ENCODE measurements at regions not wholly inside any gene's neighbourhood (a gene's known extent, or its start where the extent isn't known, plus 50 kb on each side); places are given as distances from the start of the nearest gene placed in this dataset.

GRCh38 chr5:60274747-60275146 is 381.2 kb upstream of the PDE4D start:
- no peaks in the 10 kb centered on the region for H3K4me1 ChIP-seq (ENCODE audit: control insufficient read depth, insufficient read depth, low read length)
- H3K79me1 ChIP-seq (ENCODE audit: low read depth in 1 of 2, low read length in 2 of 2), result no peaks in the 10 kb centered on the region
- no peak overlapping the region for H3K23ac ChIP-seq (ENCODE audit: low read depth, low read length)
- no peak overlapping the region for H3K4me2 ChIP-seq (ENCODE audit: low read depth, low read length)
- no peak overlapping the region for H2BK120ac ChIP-seq (ENCODE audit: low read depth, low read length)
- H3K36me3 ChIP-seq (ENCODE audit: control insufficient read depth, insufficient read depth, low read length), result no peaks in the 10 kb centered on the region
- no peak overlapping the region for H3K4me3 ChIP-seq (ENCODE audit: insufficient read depth, low read depth, low read length)
- dilution Hi-C loops (cut with HindIII; ENCODE audit: low sequenced_read_pairs, unreplicated experiment), result no loop called here
- no peak overlapping the region for H2BK15ac ChIP-seq (ENCODE audit: low read depth, low read length)
- no peaks in the 10 kb centered on the region for H3K9me3 ChIP-seq (ENCODE audit: control insufficient read depth, insufficient read depth, low read length)
- no peak for DNase-seq
- H3K18ac ChIP-seq (ENCODE audit: low read depth, low read length), result no peak overlapping the region
- no peak for ATAC-seq (ENCODE audit: low read depth)
- TF ChIP-seq MAFK (IDR thresholded peaks at IDR 0.05; ENCODE audit: low read depth, low read length) (no peak), CEBPB (IDR thresholded peaks at IDR 0.05; ENCODE audit: low read depth, low read length) (no peak), NFE2L2 (IDR thresholded peaks at IDR 0.05; ENCODE audit: low read depth, low read length) (no peak), USF2 (IDR thresholded peaks at IDR 0.05; ENCODE audit: low read depth, low read length) (no peak), POLR2A (IDR thresholded peaks at IDR 0.05; ENCODE audit: low read depth, low read length) (no peak)
- H4K8ac ChIP-seq (ENCODE audit: low read depth in 2 of 2, low read length in 2 of 2), result no peak overlapping the region
- H2AK5ac ChIP-seq (ENCODE audit: low read depth, low read length), result no peak overlapping the region
- no peak overlapping the region for H2AFZ ChIP-seq (replicated peaks; ENCODE audit: low read length, poor library complexity)
- no peak overlapping the region for H2AK9ac ChIP-seq (replicated peaks; ENCODE audit: low read depth, low read length, poor library complexity)
- no TSS peak for BruUV-seq (replicated peaks)
- no peak overlapping the region for H2BK20ac ChIP-seq (ENCODE audit: low read depth, low read length)
- no peak overlapping the region for H3K27ac ChIP-seq (ENCODE audit: insufficient read depth, low read length)
- CTCF ChIA-PET, result no interaction called here
- no peak overlapping the region for H3K9ac ChIP-seq (ENCODE audit: low read depth, low read length)
- no peak overlapping the region for H2BK5ac ChIP-seq (ENCODE audit: low read depth, low read length, poor library complexity, severe bottlenecking)
- in situ Hi-C loops (cut with MboI; ENCODE audit: low sequenced_read_pairs), result loop anchor here (25.0 kb wide), 1 partner anchor 462 kb away; no protein-coding TSS in a partner anchor
- H4K5ac ChIP-seq (ENCODE audit: low read depth, low read length), result no peak overlapping the region
- H3K4ac ChIP-seq (ENCODE audit: low read depth, low read length), result no peak overlapping the region
- H4K91ac ChIP-seq (ENCODE audit: insufficient read depth, low read depth, low read length), result no peak overlapping the region
- H3K14ac ChIP-seq (replicated peaks; ENCODE audit: low read depth, low read length), result no peak overlapping the region
- H3K27me3 ChIP-seq (ENCODE audit: control insufficient read depth, insufficient read depth, low read length), result no peaks in the 10 kb centered on the region
- no peak overlapping the region for H3K56ac ChIP-seq (ENCODE audit: extremely low read depth, insufficient read depth, low read length)
- POLR2A ChIA-PET (ENCODE audit: unreplicated experiment), result no interaction called here
- intact Hi-C loops (cut with micrococcal nuclease), result no loop called here
- H4K20me1 ChIP-seq (ENCODE audit: insufficient read depth, low read length), result no peaks in the 10 kb centered on the region
- no peaks in the 10 kb centered on the region for H3K9me1 ChIP-seq (ENCODE audit: insufficient read depth, low read length)
